Stimulated activated memory B cell treated with anti-CD40 and anti-IgM and Interleukin-4, amounts not matched to agents 10 μg/mL and 1 μg/mL and 100 μg/mL, for 72 hours (primary cell): ENCODE measurements at regions not wholly inside any gene's neighbourhood (a gene's known extent, or its start where the extent isn't known, plus 50 kb on each side); places are given as distances from the start of the nearest gene placed in this dataset.

Experiments
- ATAC-seq: fragments of 150-1000 bp; cut with Tn5 transposase; 2 replicates; pipeline ENCODE4 v1.10.0; 2021
- H3K27ac Mint-ChIP-seq: one replicate; pipeline ENCODE4 v1.8.0; 2022; ENCODE audit warnings: mild to moderate bottlenecking, mixed read lengths
- H3K27me3 Mint-ChIP-seq: one replicate; pipeline ENCODE4 v1.8.0; 2022; ENCODE audit warnings: mixed read lengths
- H3K36me3 Mint-ChIP-seq: one replicate; pipeline ENCODE4 v1.8.0; 2022; ENCODE audit warnings: mixed read lengths
- H3K4me1 Mint-ChIP-seq: one replicate; pipeline ENCODE4 v1.8.0; 2022; ENCODE audit warnings: mixed read lengths
- H3K4me3 Mint-ChIP-seq: one replicate; pipeline ENCODE4 v1.8.0; 2022; ENCODE audit warnings: mild to moderate bottlenecking, moderate library complexity, mixed read lengths
- H3K9me3 Mint-ChIP-seq: one replicate; pipeline ENCODE4 v1.8.0; 2022; ENCODE audit warnings: mixed read lengths

DNA sequence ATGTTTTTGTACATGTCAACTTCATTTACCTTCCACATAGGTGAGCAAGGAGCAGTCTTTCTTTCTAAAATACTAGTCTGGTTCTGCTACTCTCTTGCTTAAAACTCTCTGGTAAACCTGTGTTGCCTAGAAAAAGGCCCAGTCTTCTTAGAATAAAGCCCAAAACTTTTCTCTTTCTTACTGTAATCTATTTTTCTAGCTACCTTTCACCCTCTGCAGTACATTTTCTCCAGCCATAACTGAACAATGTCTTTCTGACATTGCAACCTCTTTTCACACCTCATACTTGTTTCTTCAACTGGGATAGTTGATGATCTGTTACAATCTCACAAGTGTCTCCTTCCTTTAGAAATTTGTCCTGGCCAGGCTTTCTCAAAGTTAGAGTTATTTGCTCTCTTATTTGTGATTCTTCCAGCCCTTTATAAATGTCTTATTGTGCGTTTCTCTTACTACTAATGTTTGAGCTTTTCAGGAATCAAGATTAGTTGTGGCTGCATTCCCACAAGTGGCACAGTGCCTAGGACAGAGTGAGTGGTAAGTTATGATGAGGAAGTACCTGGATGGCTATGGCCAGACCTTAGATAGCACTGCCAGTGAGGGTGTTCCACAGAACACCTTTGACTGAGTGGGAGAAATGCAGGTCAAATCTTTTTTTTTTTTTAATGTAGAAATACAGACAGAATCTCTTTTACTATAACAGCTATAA lies 313.4 kb upstream of the SATB1 start:
- no peak for ATAC-seq
- no peaks in the 10 kb centered on the region for H3K9me3 Mint-ChIP-seq
- no peaks in the 10 kb centered on the region for H3K27me3 Mint-ChIP-seq
- no peaks in the 10 kb centered on the region for H3K36me3 Mint-ChIP-seq
- peaks cover 37% of the 10 kb centered on the region for H3K4me1 Mint-ChIP-seq
- H3K4me3 Mint-ChIP-seq = no peak overlapping the region
- peak overlapping the region; percentile 84 for H3K27ac Mint-ChIP-seq

DNA sequence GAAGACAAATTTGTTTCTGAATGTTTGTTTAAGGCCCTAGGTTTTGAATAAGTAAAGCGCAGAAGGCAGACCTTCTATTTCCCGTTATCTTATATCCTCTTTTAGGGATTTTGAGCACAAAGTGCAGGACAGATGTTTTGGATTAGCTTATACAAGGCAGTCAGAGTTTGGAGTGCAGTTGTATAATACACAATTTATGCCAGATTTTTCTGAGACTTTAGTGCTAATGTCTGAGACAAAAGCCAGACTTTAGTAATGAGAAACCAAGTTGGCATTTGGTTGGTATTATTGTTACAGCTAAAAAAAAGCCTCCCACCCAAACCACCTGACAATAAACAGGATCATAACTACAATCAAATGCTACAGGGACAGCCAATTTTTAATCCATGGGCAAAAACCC lies 309.9 kb upstream of the SATB1 start:
- no peak for ATAC-seq
- H3K4me1 Mint-ChIP-seq = peaks cover 15% of the 10 kb centered on the region
- H3K36me3 Mint-ChIP-seq = no peaks in the 10 kb centered on the region
- H3K9me3 Mint-ChIP-seq = no peaks in the 10 kb centered on the region
- H3K27me3 Mint-ChIP-seq = no peaks in the 10 kb centered on the region
- no peak overlapping the region for H3K27ac Mint-ChIP-seq
- no peak overlapping the region for H3K4me3 Mint-ChIP-seq

DNA sequence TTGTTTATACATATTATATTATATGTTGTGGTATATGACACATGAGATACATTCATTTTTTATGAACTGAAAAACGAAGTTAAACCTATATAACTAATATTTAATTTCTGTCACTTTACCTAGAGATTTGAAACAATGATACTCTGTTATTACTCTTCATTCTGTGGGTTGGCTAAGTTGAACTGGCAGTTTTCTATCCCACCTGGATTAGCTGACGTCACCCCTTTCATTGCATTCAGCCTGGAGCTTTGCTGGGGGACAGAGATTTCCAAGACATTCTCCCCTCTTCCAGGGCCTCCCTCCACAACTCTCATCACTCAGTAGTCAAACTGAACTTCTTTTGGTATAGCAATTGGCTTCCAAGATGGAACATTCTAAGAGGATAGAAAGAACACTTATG lies 309.2 kb upstream of the SATB1 start:
- Mint-ChIP-seq H3K4me3 (no peak overlapping the region), H3K27ac (no peak overlapping the region), H3K36me3 (no peaks in the 10 kb centered on the region), H3K4me1 (peaks cover 10% of the 10 kb centered on the region), H3K9me3 (no peaks in the 10 kb centered on the region), H3K27me3 (no peaks in the 10 kb centered on the region)
- ATAC-seq = no peak

DNA sequence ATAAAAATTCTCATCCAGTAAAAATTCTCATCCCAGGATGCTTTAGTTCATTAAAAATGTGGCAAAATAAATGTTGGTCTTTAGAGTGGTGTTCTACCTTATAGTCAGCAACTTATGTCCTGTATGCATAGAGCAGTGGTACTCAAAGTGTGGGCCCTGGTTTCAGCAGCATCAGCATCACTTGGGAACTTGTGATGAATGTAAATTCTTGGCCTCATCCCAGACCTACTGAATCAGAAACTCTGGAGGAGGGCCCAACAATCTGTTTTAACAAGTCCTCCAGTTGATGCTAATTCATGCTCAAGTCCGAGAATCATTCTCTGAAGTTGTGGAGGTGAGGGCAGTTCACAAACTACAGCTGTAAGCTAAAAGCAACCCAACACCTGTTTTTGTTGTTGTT lies 307.3 kb upstream of the SATB1 start:
- Mint-ChIP-seq H3K9me3 (no peaks in the 10 kb centered on the region), H3K4me3 (no peak overlapping the region), H3K4me1 (no peaks in the 10 kb centered on the region), H3K27me3 (no peaks in the 10 kb centered on the region), H3K27ac (no peak overlapping the region), H3K36me3 (no peaks in the 10 kb centered on the region)
- no peak for ATAC-seq

DNA sequence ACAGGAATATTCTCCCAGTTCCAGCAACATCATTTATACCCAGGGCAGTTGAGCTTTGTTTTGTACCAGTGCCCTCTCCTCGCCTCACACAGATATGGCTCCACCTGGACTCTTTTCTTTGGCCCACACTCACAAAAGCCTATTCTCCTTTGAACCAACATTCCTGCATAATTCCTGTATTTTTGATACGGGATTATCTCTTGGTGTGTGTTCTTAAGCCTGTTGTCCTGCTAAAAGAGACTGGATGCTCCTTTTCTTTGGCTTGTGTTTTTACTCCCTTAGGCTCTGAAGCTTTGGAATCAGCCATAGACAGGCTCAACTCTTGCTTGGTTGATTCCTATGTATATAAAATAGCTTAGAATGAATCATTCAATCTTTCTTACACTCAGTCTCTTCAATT lies 305.4 kb upstream of the SATB1 start:
- Mint-ChIP-seq H3K9me3 (no peaks in the 10 kb centered on the region), H3K27me3 (no peaks in the 10 kb centered on the region), H3K4me1 (no peaks in the 10 kb centered on the region), H3K36me3 (no peaks in the 10 kb centered on the region), H3K27ac (no peak overlapping the region), H3K4me3 (no peak overlapping the region)
- ATAC-seq = no peak

DNA sequence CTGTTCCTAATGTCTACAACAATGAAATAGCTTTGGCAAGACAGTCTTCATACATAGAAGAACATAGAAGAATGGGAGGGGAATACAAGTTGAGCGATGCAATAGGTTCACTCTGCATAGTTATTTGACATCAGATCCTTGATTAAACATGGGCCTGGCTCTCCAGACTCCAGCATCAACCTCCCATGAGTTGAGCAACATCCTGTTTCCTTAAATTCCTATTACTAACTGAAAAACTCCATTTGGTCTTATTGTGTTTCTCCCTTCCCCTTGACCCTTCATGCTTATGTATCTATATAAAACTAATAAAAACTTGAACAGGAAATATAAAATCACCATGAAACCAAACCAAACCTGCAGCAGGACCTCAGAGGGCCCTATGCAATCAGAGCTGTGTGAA lies 304.5 kb upstream of the SATB1 start:
- no peak overlapping the region for H3K4me3 Mint-ChIP-seq
- no peaks in the 10 kb centered on the region for H3K27me3 Mint-ChIP-seq
- H3K27ac Mint-ChIP-seq = no peak overlapping the region
- H3K36me3 Mint-ChIP-seq = no peaks in the 10 kb centered on the region
- H3K4me1 Mint-ChIP-seq = peaks cover 1% of the 10 kb centered on the region
- no peaks in the 10 kb centered on the region for H3K9me3 Mint-ChIP-seq
- no peak for ATAC-seq

DNA sequence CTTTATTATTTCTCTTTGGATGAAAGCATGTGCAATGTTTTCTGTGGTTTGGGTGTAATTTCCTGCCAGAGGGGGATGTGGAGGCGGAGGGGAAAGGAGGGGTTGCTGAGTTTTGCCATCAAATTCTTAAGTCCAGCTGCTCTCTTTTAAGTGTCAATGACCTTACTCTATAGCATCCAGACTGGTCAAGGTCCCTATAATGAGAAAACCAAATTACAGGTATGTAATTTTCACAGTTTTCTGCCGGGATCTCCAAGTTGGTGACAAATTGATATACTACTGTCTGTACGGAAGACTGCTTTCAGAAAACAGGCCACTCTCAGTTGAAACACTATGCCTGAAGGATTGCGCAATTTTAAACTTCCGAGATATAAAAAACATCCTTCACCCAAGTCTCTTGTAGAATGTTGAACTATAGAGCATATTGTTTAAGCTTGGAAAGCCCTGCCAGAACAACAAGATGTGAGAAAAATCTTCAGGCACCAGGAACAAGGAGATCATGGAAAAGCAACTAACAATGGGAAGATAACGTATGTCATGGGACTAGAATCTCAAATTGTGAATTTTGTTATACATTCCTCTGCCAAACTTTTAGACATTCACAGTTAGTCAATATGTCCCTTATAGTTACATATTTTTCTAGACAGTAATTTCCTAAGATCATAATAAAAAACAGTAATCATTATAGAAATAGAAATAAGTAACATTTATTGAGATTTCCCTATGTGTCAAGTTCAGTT lies 300.7 kb upstream of the SATB1 start:
- Mint-ChIP-seq H3K27ac (no peak overlapping the region), H3K36me3 (no peaks in the 10 kb centered on the region), H3K4me3 (no peak overlapping the region), H3K27me3 (no peaks in the 10 kb centered on the region), H3K4me1 (peaks cover 14% of the 10 kb centered on the region), H3K9me3 (no peaks in the 10 kb centered on the region)
- no peak for ATAC-seq

DNA sequence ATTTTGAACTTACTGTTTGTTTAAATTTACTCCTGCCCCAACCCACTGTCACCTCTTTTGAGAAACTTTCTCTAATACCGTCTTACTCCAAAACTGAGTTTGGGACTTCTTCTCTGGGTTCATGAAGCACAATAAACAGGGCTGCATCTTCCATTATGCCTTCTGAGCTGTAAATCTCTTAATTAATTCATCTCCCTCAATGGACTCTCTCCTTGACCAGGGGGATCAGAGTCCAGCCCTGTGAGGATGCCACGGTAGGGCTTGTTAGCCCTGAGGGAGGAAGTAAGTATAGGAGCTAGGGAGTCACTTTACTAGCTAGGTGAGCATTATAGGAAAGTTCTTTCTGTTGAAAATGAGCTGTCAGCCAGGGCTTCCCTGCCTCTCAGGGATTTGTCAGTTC lies 299.3 kb upstream of the SATB1 start:
- H3K27me3 Mint-ChIP-seq = no peaks in the 10 kb centered on the region
- ATAC-seq = no peak
- H3K4me3 Mint-ChIP-seq = no peak overlapping the region
- H3K27ac Mint-ChIP-seq = no peak overlapping the region
- no peaks in the 10 kb centered on the region for H3K36me3 Mint-ChIP-seq
- H3K9me3 Mint-ChIP-seq = no peaks in the 10 kb centered on the region
- H3K4me1 Mint-ChIP-seq = peaks cover 14% of the 10 kb centered on the region

DNA sequence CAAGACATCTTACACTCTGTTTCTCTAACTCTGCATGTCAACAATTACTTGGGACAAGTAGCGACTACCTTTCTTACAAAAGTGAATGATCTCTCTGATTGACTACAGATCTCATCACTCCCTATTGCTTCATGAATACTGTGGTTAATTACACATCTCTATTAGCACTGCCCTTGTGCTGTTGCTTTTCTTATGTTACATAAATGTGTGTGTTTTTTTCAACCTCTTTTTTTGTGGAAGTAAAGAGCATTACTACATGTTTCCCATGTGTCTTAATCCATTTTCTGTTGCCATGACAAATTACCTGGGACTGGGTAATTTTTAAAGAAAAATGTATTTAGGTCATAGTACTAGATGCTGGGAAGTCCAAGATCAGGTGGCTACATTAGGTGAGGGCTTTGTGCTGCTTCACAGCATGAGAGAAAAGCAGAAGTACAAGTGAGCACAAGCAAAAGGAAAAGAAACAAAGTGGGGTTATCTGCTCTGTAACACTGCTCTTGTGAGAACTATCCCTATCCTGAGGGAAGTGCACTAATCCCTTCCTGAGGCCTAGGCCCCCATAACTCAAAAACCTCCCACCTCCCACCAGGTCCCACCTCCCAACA lies 298.2 kb upstream of the SATB1 start:
- H3K27ac Mint-ChIP-seq = no peak overlapping the region
- H3K27me3 Mint-ChIP-seq = no peaks in the 10 kb centered on the region
- peaks cover 15% of the 10 kb centered on the region for H3K4me1 Mint-ChIP-seq
- peak; percentile 41 for ATAC-seq
- H3K4me3 Mint-ChIP-seq = no peak overlapping the region
- H3K9me3 Mint-ChIP-seq = no peaks in the 10 kb centered on the region
- no peaks in the 10 kb centered on the region for H3K36me3 Mint-ChIP-seq

DNA sequence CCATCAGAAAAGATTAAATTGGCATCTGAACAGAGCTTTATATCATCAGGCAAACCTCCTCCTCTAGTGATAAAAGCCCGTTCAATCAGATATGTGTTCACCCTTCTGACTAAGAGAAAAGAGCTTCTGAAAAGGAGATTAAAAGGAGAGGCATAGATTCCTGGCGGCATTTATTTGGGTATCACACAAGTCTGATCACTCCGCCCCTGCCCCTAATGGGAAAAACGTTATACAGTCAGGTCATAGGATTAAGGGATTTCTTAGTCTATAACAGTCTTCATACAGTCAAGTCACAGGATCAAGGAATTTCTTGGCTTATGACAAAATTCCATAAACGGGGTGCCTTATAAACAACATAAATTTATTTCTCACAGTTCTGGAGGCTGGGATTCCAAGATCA lies 295.4 kb upstream of the SATB1 start:
- Mint-ChIP-seq H3K9me3 (peaks cover 2% of the 10 kb centered on the region), H3K4me3 (no peak overlapping the region), H3K27ac (no peak overlapping the region), H3K4me1 (peaks cover 26% of the 10 kb centered on the region), H3K36me3 (no peaks in the 10 kb centered on the region), H3K27me3 (no peaks in the 10 kb centered on the region)
- ATAC-seq = no peak

DNA sequence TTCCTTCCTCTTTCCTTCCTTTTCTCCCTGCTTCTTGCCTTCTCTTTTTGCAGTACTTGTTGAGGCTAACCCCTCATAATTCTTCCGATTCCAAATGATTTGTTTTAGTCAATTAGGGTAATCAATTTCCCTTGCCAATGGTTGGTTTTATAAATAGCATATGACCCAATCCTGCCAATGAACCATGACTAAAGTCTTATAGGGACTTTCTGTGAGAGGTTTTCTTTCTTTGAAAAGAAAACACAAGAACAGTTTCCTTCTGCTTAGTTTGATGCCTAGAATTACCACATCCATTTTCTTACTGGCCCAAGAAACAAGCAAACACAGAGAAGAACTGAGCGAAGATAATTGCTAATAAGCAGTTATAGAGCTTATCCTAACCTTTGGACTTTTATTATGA lies 292.5 kb upstream of the SATB1 start:
- Mint-ChIP-seq H3K4me1 (peaks cover 12% of the 10 kb centered on the region), H3K27me3 (no peaks in the 10 kb centered on the region), H3K36me3 (no peaks in the 10 kb centered on the region), H3K9me3 (peaks cover 2% of the 10 kb centered on the region), H3K4me3 (no peak overlapping the region), H3K27ac (peak overlapping the region; percentile 10)
- peak; percentile 59 for ATAC-seq

DNA sequence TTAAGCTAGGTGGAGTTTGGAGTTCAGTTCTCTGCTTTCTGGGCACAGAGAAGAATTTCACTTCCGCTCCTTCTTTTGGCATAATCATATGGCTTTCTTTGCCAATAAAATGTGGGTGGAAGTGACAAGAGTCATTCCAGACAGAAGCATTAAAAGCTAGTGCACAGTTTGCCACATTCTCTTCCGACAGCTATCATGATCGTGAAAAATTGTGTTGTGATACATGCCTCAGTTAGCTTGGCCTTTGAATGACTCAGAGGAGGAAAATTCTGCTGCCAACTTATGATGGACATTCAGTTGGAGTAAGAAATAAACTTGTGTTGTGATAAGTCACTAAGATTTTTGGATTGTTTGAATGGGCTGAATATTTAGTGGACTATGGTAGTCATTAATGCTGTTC lies 291.7 kb upstream of the SATB1 start:
- Mint-ChIP-seq H3K4me3 (no peak overlapping the region), H3K4me1 (peaks cover 12% of the 10 kb centered on the region), H3K36me3 (no peaks in the 10 kb centered on the region)

DNA sequence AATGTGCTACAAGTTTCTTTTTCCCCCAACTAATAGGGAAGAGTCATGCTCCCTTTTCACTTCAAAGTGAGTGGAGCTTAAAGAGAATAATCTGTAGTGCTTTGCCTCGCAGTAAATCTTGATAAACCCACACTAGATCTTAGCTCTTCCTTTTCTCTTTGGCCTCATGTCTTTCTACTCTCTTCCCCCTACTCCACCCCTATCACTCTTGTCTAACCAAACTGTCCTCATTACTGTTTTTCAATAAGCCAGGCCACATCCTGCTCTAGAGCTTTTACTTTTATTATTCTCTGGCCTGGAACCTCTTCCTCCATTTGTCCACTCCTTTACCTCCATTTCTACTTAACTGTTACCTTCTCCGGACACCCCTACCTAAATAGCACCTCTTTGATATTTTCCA lies 291.0 kb upstream of the SATB1 start:
- Mint-ChIP-seq H3K9me3 (peaks cover 2% of the 10 kb centered on the region), H3K27me3 (no peaks in the 10 kb centered on the region), H3K36me3 (no peaks in the 10 kb centered on the region), H3K4me1 (peaks cover 12% of the 10 kb centered on the region), H3K27ac (no peak overlapping the region), H3K4me3 (no peak overlapping the region)
- ATAC-seq = no peak

More for the DNA sequence above, 291.7 kb upstream of the SATB1 start:
- Mint-ChIP-seq H3K27me3 (no peaks in the 10 kb centered on the region), H3K9me3 (peaks cover 2% of the 10 kb centered on the region), H3K27ac (no peak overlapping the region)
- ATAC-seq = no peak

DNA sequence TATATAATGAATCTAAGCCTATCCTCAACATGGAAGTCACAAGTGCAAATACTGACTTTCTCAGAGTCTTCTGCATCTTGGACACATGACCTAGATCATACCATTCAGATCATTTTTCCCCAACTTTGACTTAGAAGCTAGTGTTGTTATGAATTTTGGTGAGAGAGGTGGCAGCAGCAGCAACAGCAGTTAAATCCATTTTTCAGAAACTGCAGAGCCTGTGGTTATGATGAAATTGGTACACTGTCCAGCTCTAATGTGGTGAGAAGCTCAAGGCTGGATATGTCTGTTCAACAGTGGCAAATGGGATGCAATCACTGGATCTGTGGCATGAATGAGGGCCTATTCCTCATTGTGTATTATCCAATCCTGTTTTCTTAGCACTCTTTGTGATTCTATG lies 290.1 kb upstream of the SATB1 start:
- H3K36me3 Mint-ChIP-seq = no peaks in the 10 kb centered on the region
- peaks cover 2% of the 10 kb centered on the region for H3K9me3 Mint-ChIP-seq
- H3K27ac Mint-ChIP-seq = no peak overlapping the region
- ATAC-seq = no peak
- H3K27me3 Mint-ChIP-seq = no peaks in the 10 kb centered on the region
- H3K4me3 Mint-ChIP-seq = no peak overlapping the region
- H3K4me1 Mint-ChIP-seq = peaks cover 12% of the 10 kb centered on the region

DNA sequence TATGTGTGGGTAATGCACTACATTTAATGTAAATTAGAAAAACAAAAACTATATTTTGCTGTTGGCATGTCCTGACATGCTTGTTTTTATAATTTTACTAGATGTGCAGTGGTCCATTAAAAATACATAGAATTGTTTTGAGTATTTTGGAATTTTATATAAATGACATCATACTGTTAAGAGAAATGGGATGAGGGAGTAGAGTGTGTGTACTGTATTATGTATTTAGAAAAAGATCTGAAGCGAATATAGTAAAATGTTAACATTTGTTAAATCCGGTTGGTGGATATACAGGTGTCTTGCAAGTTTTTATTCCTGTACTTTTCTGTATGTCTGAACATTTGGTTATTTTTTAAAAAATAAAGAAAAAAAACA lies 288.4 kb upstream of the SATB1 start:
- Mint-ChIP-seq H3K27me3 (no peaks in the 10 kb centered on the region), H3K27ac (no peak overlapping the region), H3K9me3 (peaks cover 2% of the 10 kb centered on the region), H3K36me3 (no peaks in the 10 kb centered on the region), H3K4me3 (no peak overlapping the region), H3K4me1 (peaks cover 12% of the 10 kb centered on the region)
- no peak for ATAC-seq
